ENCODE measurements at regions not wholly inside any gene's neighbourhood (a gene's known extent, or its start where the extent isn't known, plus 50 kb on each side); places are given as distances from the start of the nearest gene placed in this dataset.

- Histone ChIP-seq H2BK15ac (ENCODE audit: low read length) (no peak overlapping the region), H3K27me3 (replicated peaks in 1 of 4; ENCODE audit: control insufficient read depth in 3 of 4, extremely low read depth in 1 of 4, insufficient read depth in 3 of 4, low read length in 3 of 4) (no peaks in the 10 kb centered on the region), H3K4me2 (ENCODE audit: insufficient read depth in 1 of 2, low read depth in 2 of 2, low read length in 2 of 2) (no peak overlapping the region), H3K9ac (replicated peaks in 1 of 4; ENCODE audit: extremely low read depth in 1 of 4, low read depth in 3 of 4, low read length in 3 of 4) (no peak overlapping the region), H4K8ac (ENCODE audit: extremely low read depth, insufficient read depth, low read length) (no peak overlapping the region), H3K27ac (ENCODE audit: low read depth, low read length) (no peak overlapping the region), H3K4me1 (replicated peaks in 1 of 4; ENCODE audit: control insufficient read depth in 3 of 4, insufficient read depth in 4 of 4, low read length in 3 of 4) (peaks cover 0 to 6% (median 2%) of the 10 kb centered on the region in 4 experiments; a peak in 3 of 7 replicates), H2BK120ac (replicated peaks; ENCODE audit: low read depth, low read length) (no peak overlapping the region), H3K4ac (replicated peaks; ENCODE audit: insufficient read length, low read depth, low read length) (no peak overlapping the region), H3K14ac (ENCODE audit: insufficient read length) (no peak overlapping the region), H3K79me2 (ENCODE audit: control insufficient read depth in 1 of 2, insufficient read depth in 2 of 2, low read length in 2 of 2) (no peaks in the 10 kb centered on the region), H4K20me1 (replicated peaks in 1 of 2; ENCODE audit: control insufficient read depth in 1 of 2, insufficient read depth in 2 of 2, low read length in 2 of 2) (no peaks in the 10 kb centered on the region), H2AK5ac (ENCODE audit: low read depth, low read length) (no peak overlapping the region), H3K23me2 (ENCODE audit: low read depth, low read length) (no peaks in the 10 kb centered on the region), H3K4me3 (ENCODE audit: extremely low read depth in 1 of 4, insufficient read depth in 2 of 4, low read depth in 3 of 4, low read length in 4 of 4) (no peak overlapping the region), H3K79me1 (ENCODE audit: low read depth, low read length) (no peaks in the 10 kb centered on the region), H2BK12ac (ENCODE audit: low read depth, low read length) (no peak overlapping the region), H2BK5ac (ENCODE audit: low read depth, low read length) (no peak overlapping the region), H3K18ac (ENCODE audit: extremely low read depth, low read length) (no peak overlapping the region), H4K91ac (replicated peaks; ENCODE audit: insufficient read length, low read length) (no peak overlapping the region), H4K5ac (ENCODE audit: insufficient read length, low read depth, low read length) (no peak overlapping the region), H2BK20ac (ENCODE audit: low read length) (no peak overlapping the region), H3K23ac (ENCODE audit: insufficient read length) (no peak overlapping the region), H3K36me3 (ENCODE audit: control insufficient read depth in 2 of 4, insufficient read depth in 4 of 4, low read length in 3 of 4) (no peaks in the 10 kb centered on the region), H3K56ac (replicated peaks; ENCODE audit: insufficient read length, low read depth, low read length) (no peak overlapping the region), H2AFZ (ENCODE audit: low read length) (no peak overlapping the region), H3K9me3 (ENCODE audit: insufficient read depth in 2 of 2, low read depth in 1 of 2, low read length in 1 of 2) (no peaks in the 10 kb centered on the region)
- 90% methylated on average over 1 of the region's 1 CpG; no CpG with 5 or more reads in 1 of the 2 experiments for WGBS, 2 experiments (ENCODE audit: extremely low coverage in 1 of 2, insufficient coverage in 1 of 2, insufficient read length in 1 of 2, insufficient replicate concordance in 2 of 2, low coverage in 1 of 2, low lambda C conversion rate in 2 of 2, missing lambda C conversion rate in 1 of 2)
- FAIRE-seq = no peak
- no peak for TF ChIP-seq USF2 (IDR thresholded peaks at IDR 0.05; ENCODE audit: low read length)
- no peak for TF ChIP-seq FOSL1 (IDR thresholded peaks at IDR 0.05; ENCODE audit: insufficient read depth, low read depth, low read length)
- TF ChIP-seq JUND (IDR thresholded peaks at IDR 0.05; ENCODE audit: low read length) = no peak
- CTCF ChIA-PET (ENCODE audit: partially characterized antibody) = interaction anchor here (1.4 kb wide), 1 partner anchor 9 kb away, joined by 6 read pairs; no protein-coding TSS in a partner anchor
- DNase-seq (ENCODE audit: low read depth in 1 of 2, low spot score in 2 of 2) = no peak
- POLR2A ChIA-PET (ENCODE audit: partially characterized antibody) = no interaction called here
Observed at GRCh38 chr15:48002767-48003166, 118.0 kb upstream of the SLC24A5 start.
